ENCODE measurements at regions not wholly inside any gene's neighbourhood (a gene's known extent, or its start where the extent isn't known, plus 50 kb on each side); places are given as distances from the start of the nearest gene placed in this dataset.
"Not testable (repeated sequence)": the region's sequence is repeated elsewhere in the genome, so short reads cannot be mapped to it uniquely, and the experiment has no call there.

GRCh38 chr13:38415233-38415632, 65.6 kb downstream of the UFM1 start:
- no peak for DNase-seq

GRCh38 chr13:38417241-38417640, 67.6 kb downstream of the UFM1 start:
- DNase-seq: no peak

GRCh38 chr13:38417727-38418126, 68.1 kb downstream of the UFM1 start:
- DNase-seq: no peak

- no peak for DNase-seq
These were observed 68.6 kb downstream of the UFM1 start for GRCh38 chr13:38418286-38418685.

- DNase-seq: no peak
These were observed 69.7 kb downstream of the UFM1 start for GRCh38 chr13:38419312-38419873.

GRCh38 chr13:38421590-38422560, 72.2 kb downstream of the UFM1 start:
- DNase-seq: no peak

- no peak for DNase-seq
These were observed 80.3 kb downstream of the UFM1 start for GRCh38 chr13:38429916-38430315.

GRCh38 chr13:38430796-38431195, 81.1 kb downstream of the UFM1 start:
- DNase-seq: no peak

- no peak for DNase-seq
These were observed 91.0 kb downstream of the UFM1 start for GRCh38 chr13:38440666-38441065.

GRCh38 chr13:38444904-38445303, 95.3 kb downstream of the UFM1 start:
- no peak for DNase-seq

GRCh38 chr13:38452656-38453055, 103.0 kb downstream of the UFM1 start:
- no peak for DNase-seq

- no peak for DNase-seq
These were observed 113.0 kb downstream of the UFM1 start for GRCh38 chr13:38462605-38463004.

GRCh38 chr13:38463048-38463447, 113.4 kb downstream of the UFM1 start:
- DNase-seq: no peak

- not testable (repeated sequence) for DNase-seq
These were observed 122.8 kb downstream of the UFM1 start for GRCh38 chr13:38472411-38472810.

- no peak for DNase-seq
These were observed 123.7 kb downstream of the UFM1 start for GRCh38 chr13:38473305-38473704.

- DNase-seq: no peak
These were observed 128.0 kb downstream of the UFM1 start for GRCh38 chr13:38477676-38478075.

- no peak for DNase-seq
These were observed 134.0 kb downstream of the UFM1 start for GRCh38 chr13:38483623-38484022.

- DNase-seq: no peak
These were observed 141.0 kb downstream of the UFM1 start for GRCh38 chr13:38490657-38491056.

GRCh38 chr13:38494445-38494844, 144.8 kb downstream of the UFM1 start:
- no peak for DNase-seq

GRCh38 chr13:38496917-38497316, 147.3 kb downstream of the UFM1 start:
- DNase-seq: no peak

- no peak for DNase-seq
These were observed 148.6 kb downstream of the UFM1 start for GRCh38 chr13:38498271-38498670.

GRCh38 chr13:38514575-38514974, 164.9 kb downstream of the UFM1 start:
- DNase-seq: no peak

- no peak for DNase-seq
These were observed 168.5 kb upstream of the FREM2 start for GRCh38 chr13:38518328-38518727.

GRCh38 chr13:38519229-38519911, 167.5 kb upstream of the FREM2 start:
- DNase-seq: no peak

Measured in NCI-H2171 treated with DMSO at 0.1 percent for 48 hours (cell line).